ENCODE measurements at regions not wholly inside any gene's neighbourhood (a gene's known extent, or its start where the extent isn't known, plus 50 kb on each side); places are given as distances from the start of the nearest gene placed in this dataset.

- H3K36me3 Mint-ChIP-seq (ENCODE audit: low read depth): no peaks in the 10 kb centered on the region
- H3K9me3 Mint-ChIP-seq: no peaks in the 10 kb centered on the region
- no peaks in the 10 kb centered on the region for H3K27me3 Mint-ChIP-seq (ENCODE audit: low read depth)
- DNase-seq (ENCODE audit: low spot score): no peak
- no peak overlapping the region for H3K4me3 Mint-ChIP-seq
- no peaks in the 10 kb centered on the region for H3K4me1 Mint-ChIP-seq (ENCODE audit: low read depth)
- H3K27ac Mint-ChIP-seq: no peak overlapping the region
Measured at GRCh38 chr9:107737610-107737986, 248.0 kb upstream of the KLF4 start.

GRCh38 chr9:107735821-107736220 is 246.3 kb upstream of the KLF4 start:
- Mint-ChIP-seq H3K4me3 (no peak overlapping the region), H3K27me3 (ENCODE audit: low read depth) (no peaks in the 10 kb centered on the region), H3K36me3 (ENCODE audit: low read depth) (no peaks in the 10 kb centered on the region), H3K27ac (no peak overlapping the region), H3K9me3 (no peaks in the 10 kb centered on the region), H3K4me1 (ENCODE audit: low read depth) (no peaks in the 10 kb centered on the region)
- DNase-seq (ENCODE audit: low spot score): no peak

- Mint-ChIP-seq H3K4me3 (no peak overlapping the region), H3K4me1 (ENCODE audit: low read depth) (no peaks in the 10 kb centered on the region), H3K36me3 (ENCODE audit: low read depth) (no peaks in the 10 kb centered on the region), H3K27me3 (ENCODE audit: low read depth) (no peaks in the 10 kb centered on the region), H3K27ac (no peak overlapping the region), H3K9me3 (no peaks in the 10 kb centered on the region)
- DNase-seq (ENCODE audit: low spot score): no peak
Measured at GRCh38 chr9:107734256-107735013, 244.9 kb upstream of the KLF4 start.

GRCh38 chr9:107733523-107733894 is 243.9 kb upstream of the KLF4 start:
- H3K27ac Mint-ChIP-seq: no peak overlapping the region
- H3K4me3 Mint-ChIP-seq: no peak overlapping the region
- no peak for DNase-seq (ENCODE audit: low spot score)
- no peaks in the 10 kb centered on the region for H3K36me3 Mint-ChIP-seq (ENCODE audit: low read depth)
- H3K9me3 Mint-ChIP-seq: no peaks in the 10 kb centered on the region
- no peaks in the 10 kb centered on the region for H3K27me3 Mint-ChIP-seq (ENCODE audit: low read depth)
- no peaks in the 10 kb centered on the region for H3K4me1 Mint-ChIP-seq (ENCODE audit: low read depth)

- Mint-ChIP-seq H3K27ac (no peak overlapping the region), H3K4me3 (no peak overlapping the region), H3K27me3 (ENCODE audit: low read depth) (no peaks in the 10 kb centered on the region), H3K9me3 (no peaks in the 10 kb centered on the region), H3K36me3 (ENCODE audit: low read depth) (no peaks in the 10 kb centered on the region), H3K4me1 (ENCODE audit: low read depth) (no peaks in the 10 kb centered on the region)
- no peak for DNase-seq (ENCODE audit: low spot score)
Measured at GRCh38 chr9:107732781-107733522, 243.4 kb upstream of the KLF4 start.

- H3K27me3 Mint-ChIP-seq (ENCODE audit: low read depth): no peaks in the 10 kb centered on the region
- no peak overlapping the region for H3K4me3 Mint-ChIP-seq
- H3K9me3 Mint-ChIP-seq: no peaks in the 10 kb centered on the region
- H3K36me3 Mint-ChIP-seq (ENCODE audit: low read depth): no peaks in the 10 kb centered on the region
- H3K27ac Mint-ChIP-seq: no peak overlapping the region
- H3K4me1 Mint-ChIP-seq (ENCODE audit: low read depth): no peaks in the 10 kb centered on the region
- no peak for DNase-seq (ENCODE audit: low spot score)
Measured at GRCh38 chr9:107731115-107731762, 241.7 kb upstream of the KLF4 start.

GRCh38 chr9:107730666-107731065 is 241.1 kb upstream of the KLF4 start:
- H3K4me1 Mint-ChIP-seq (ENCODE audit: low read depth): no peaks in the 10 kb centered on the region
- H3K36me3 Mint-ChIP-seq (ENCODE audit: low read depth): no peaks in the 10 kb centered on the region
- H3K9me3 Mint-ChIP-seq: no peaks in the 10 kb centered on the region
- no peaks in the 10 kb centered on the region for H3K27me3 Mint-ChIP-seq (ENCODE audit: low read depth)
- H3K27ac Mint-ChIP-seq: no peak overlapping the region
- DNase-seq (ENCODE audit: low spot score): no peak
- no peak overlapping the region for H3K4me3 Mint-ChIP-seq

- Mint-ChIP-seq H3K9me3 (no peaks in the 10 kb centered on the region), H3K27ac (no peak overlapping the region)
- DNase-seq (ENCODE audit: low spot score): no peak
Measured at GRCh38 chr9:107727086-107727780, 237.7 kb upstream of the KLF4 start.

GRCh38 chr9:107723015-107723414 is 233.4 kb upstream of the KLF4 start:
- Mint-ChIP-seq H3K4me3 (no peak overlapping the region), H3K27me3 (ENCODE audit: low read depth) (no peaks in the 10 kb centered on the region), H3K4me1 (ENCODE audit: low read depth) (no peaks in the 10 kb centered on the region), H3K27ac (no peak overlapping the region), H3K9me3 (no peaks in the 10 kb centered on the region), H3K36me3 (ENCODE audit: low read depth) (no peaks in the 10 kb centered on the region)
- no peak for DNase-seq (ENCODE audit: low spot score)

More at GRCh38 chr9:107727086-107727780, 237.7 kb upstream of the KLF4 start:
- no peak overlapping the region for H3K4me3 Mint-ChIP-seq
- H3K4me1 Mint-ChIP-seq (ENCODE audit: low read depth): no peaks in the 10 kb centered on the region
- no peaks in the 10 kb centered on the region for H3K27me3 Mint-ChIP-seq (ENCODE audit: low read depth)
- H3K36me3 Mint-ChIP-seq (ENCODE audit: low read depth): no peaks in the 10 kb centered on the region

- H3K27ac Mint-ChIP-seq: no peak overlapping the region
- H3K9me3 Mint-ChIP-seq: no peaks in the 10 kb centered on the region
- H3K4me3 Mint-ChIP-seq: no peak overlapping the region
- no peaks in the 10 kb centered on the region for H3K36me3 Mint-ChIP-seq (ENCODE audit: low read depth)
- DNase-seq (ENCODE audit: low spot score): no peak
- H3K27me3 Mint-ChIP-seq (ENCODE audit: low read depth): no peaks in the 10 kb centered on the region
- H3K4me1 Mint-ChIP-seq (ENCODE audit: low read depth): no peaks in the 10 kb centered on the region
Measured at GRCh38 chr9:107721705-107722245, 232.2 kb upstream of the KLF4 start.

- Mint-ChIP-seq H3K36me3 (ENCODE audit: low read depth) (no peaks in the 10 kb centered on the region), H3K4me1 (ENCODE audit: low read depth) (no peaks in the 10 kb centered on the region), H3K4me3 (no peak overlapping the region), H3K27me3 (ENCODE audit: low read depth) (no peaks in the 10 kb centered on the region), H3K9me3 (no peaks in the 10 kb centered on the region), H3K27ac (no peak overlapping the region)
- DNase-seq (ENCODE audit: low spot score): no peak
Measured at GRCh38 chr9:107720501-107720900, 230.9 kb upstream of the KLF4 start.

GRCh38 chr9:107717529-107718314 is 228.2 kb upstream of the KLF4 start:
- no peak overlapping the region for H3K4me3 Mint-ChIP-seq
- no peaks in the 10 kb centered on the region for H3K4me1 Mint-ChIP-seq (ENCODE audit: low read depth)
- H3K9me3 Mint-ChIP-seq: no peaks in the 10 kb centered on the region
- H3K27me3 Mint-ChIP-seq (ENCODE audit: low read depth): no peaks in the 10 kb centered on the region
- DNase-seq (ENCODE audit: low spot score): no peak
- no peak overlapping the region for H3K27ac Mint-ChIP-seq
- H3K36me3 Mint-ChIP-seq (ENCODE audit: low read depth): no peaks in the 10 kb centered on the region

- H3K36me3 Mint-ChIP-seq (ENCODE audit: low read depth): no peaks in the 10 kb centered on the region
Measured at GRCh38 chr9:107715740-107716139, 226.2 kb upstream of the KLF4 start.

More at GRCh38 chr9:107715740-107716139, 226.2 kb upstream of the KLF4 start:
- H3K27me3 Mint-ChIP-seq (ENCODE audit: low read depth): no peaks in the 10 kb centered on the region
- no peak for DNase-seq (ENCODE audit: low spot score)
- no peaks in the 10 kb centered on the region for H3K4me1 Mint-ChIP-seq (ENCODE audit: low read depth)
- H3K27ac Mint-ChIP-seq: no peak overlapping the region
- H3K4me3 Mint-ChIP-seq: no peak overlapping the region
- no peaks in the 10 kb centered on the region for H3K9me3 Mint-ChIP-seq

Data from T-helper 2 cell treated with Interferon-gamma antibody and Interleukin-4, amounts not matched to agents 5 μg/mL and 100 μg/mL, for 36 hours (primary cell).